ENCODE measurements at regions not wholly inside any gene's neighbourhood (a gene's known extent, or its start where the extent isn't known, plus 50 kb on each side); places are given as distances from the start of the nearest gene placed in this dataset.

DNA sequence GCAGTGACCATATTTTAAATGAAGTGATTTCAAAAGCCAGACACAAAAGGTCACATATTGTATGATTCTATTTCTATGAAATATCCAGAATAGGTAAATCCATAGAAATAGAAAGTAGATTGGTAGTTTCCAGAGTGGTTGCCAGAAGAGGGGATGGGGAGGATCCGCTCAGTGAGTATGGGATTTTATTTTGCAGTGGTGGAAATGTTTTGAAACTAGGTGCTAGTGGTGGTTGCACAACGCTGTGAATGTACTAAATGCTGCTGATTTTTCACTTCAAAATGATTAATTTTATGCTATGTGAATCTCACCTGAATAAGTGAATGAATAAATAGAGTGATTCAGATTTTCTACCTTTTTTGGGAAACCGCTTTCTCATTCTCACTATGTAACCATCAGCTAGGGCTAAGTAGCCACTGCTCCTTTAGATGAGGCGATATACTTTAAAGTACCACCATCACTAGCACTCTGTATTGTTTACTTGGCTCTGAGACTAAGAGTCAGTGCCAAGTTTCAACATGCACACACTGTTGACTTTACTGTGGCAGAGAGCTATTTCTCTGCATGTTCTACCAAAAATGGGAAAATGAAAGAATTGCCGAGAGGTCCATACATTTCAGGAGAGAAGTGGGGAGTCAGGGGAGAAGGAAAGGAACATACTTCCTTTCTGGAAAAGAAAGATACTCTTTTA, 90.7 kb upstream of the GOLIM4 start:
- TF ChIP-seq, protein P1, sequence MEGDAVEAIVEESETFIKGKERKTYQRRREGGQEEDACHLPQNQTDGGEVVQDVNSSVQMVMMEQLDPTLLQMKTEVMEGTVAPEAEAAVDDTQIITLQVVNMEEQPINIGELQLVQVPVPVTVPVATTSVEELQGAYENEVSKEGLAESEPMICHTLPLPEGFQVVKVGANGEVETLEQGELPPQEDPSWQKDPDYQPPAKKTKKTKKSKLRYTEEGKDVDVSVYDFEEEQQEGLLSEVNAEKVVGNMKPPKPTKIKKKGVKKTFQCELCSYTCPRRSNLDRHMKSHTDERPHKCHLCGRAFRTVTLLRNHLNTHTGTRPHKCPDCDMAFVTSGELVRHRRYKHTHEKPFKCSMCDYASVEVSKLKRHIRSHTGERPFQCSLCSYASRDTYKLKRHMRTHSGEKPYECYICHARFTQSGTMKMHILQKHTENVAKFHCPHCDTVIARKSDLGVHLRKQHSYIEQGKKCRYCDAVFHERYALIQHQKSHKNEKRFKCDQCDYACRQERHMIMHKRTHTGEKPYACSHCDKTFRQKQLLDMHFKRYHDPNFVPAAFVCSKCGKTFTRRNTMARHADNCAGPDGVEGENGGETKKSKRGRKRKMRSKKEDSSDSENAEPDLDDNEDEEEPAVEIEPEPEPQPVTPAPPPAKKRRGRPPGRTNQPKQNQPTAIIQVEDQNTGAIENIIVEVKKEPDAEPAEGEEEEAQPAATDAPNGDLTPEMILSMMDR (IDR thresholded peaks at IDR 0.05; ENCODE audit: insufficient read depth, low read length, poor library complexity, severe bottlenecking) = no peak
- no peak for TF ChIP-seq EZH2phosphoT487 (conservative IDR thresholded peaks at IDR 0.05; ENCODE audit: low read length)
